ENCODE measurements at regions not wholly inside any gene's neighbourhood (a gene's known extent, or its start where the extent isn't known, plus 50 kb on each side); places are given as distances from the start of the nearest gene placed in this dataset.

- H3K56ac ChIP-seq (replicated peaks; ENCODE audit: insufficient read length, low read depth, low read length), result no peak overlapping the region
- no peaks in the 10 kb centered on the region for H3K79me2 ChIP-seq (ENCODE audit: control insufficient read depth in 1 of 2, insufficient read depth in 2 of 2, low read length in 2 of 2)
- H2BK20ac ChIP-seq (ENCODE audit: low read length), result no peak overlapping the region
- H2AK5ac ChIP-seq (ENCODE audit: low read depth, low read length), result no peak overlapping the region
- H4K20me1 ChIP-seq (replicated peaks in 1 of 2; ENCODE audit: control insufficient read depth in 1 of 2, insufficient read depth in 2 of 2, low read length in 2 of 2), result no peaks in the 10 kb centered on the region
- H2BK12ac ChIP-seq (ENCODE audit: low read depth, low read length), result no peak overlapping the region
- H2BK120ac ChIP-seq (replicated peaks; ENCODE audit: low read depth, low read length), result no peak overlapping the region
- ChIA-PET CTCF (ENCODE audit: partially characterized antibody) (no interaction called here), POLR2A (ENCODE audit: partially characterized antibody) (no interaction called here)
- H3K23me2 ChIP-seq (ENCODE audit: low read depth, low read length), result no peaks in the 10 kb centered on the region
- no peaks in the 10 kb centered on the region for H3K36me3 ChIP-seq (ENCODE audit: control insufficient read depth in 2 of 4, insufficient read depth in 4 of 4, low read length in 3 of 4)
- FAIRE-seq (no peak), DNase-seq (ENCODE audit: low read depth in 1 of 2, low spot score in 2 of 2) (no peak)
- no peak overlapping the region for H3K4me2 ChIP-seq (ENCODE audit: insufficient read depth in 1 of 2, low read depth in 2 of 2, low read length in 2 of 2)
- no peak overlapping the region for H3K18ac ChIP-seq (ENCODE audit: extremely low read depth, low read length)
- no peak overlapping the region for H3K23ac ChIP-seq (ENCODE audit: insufficient read length)
- H3K4me3 ChIP-seq (ENCODE audit: extremely low read depth in 1 of 4, insufficient read depth in 2 of 4, low read depth in 3 of 4, low read length in 4 of 4), result no peak overlapping the region
- WGBS, 2 experiments (ENCODE audit: extremely low coverage in 1 of 2, insufficient coverage in 1 of 2, insufficient read length in 1 of 2, insufficient replicate concordance in 2 of 2, low coverage in 1 of 2, low lambda C conversion rate in 2 of 2, missing lambda C conversion rate in 1 of 2), result 82% methylated on average over 2 of the region's 2 CpGs; no CpG with 5 or more reads in 1 of the 2 experiments
- H4K8ac ChIP-seq (ENCODE audit: extremely low read depth, insufficient read depth, low read length), result no peak overlapping the region
- no peak overlapping the region for H2BK15ac ChIP-seq (ENCODE audit: low read length)
- H2AFZ ChIP-seq (ENCODE audit: low read length), result no peak overlapping the region
- no peak overlapping the region for H3K9ac ChIP-seq (replicated peaks in 1 of 4; ENCODE audit: extremely low read depth in 1 of 4, low read depth in 3 of 4, low read length in 3 of 4)
- H3K79me1 ChIP-seq (ENCODE audit: low read depth, low read length), result no peaks in the 10 kb centered on the region
- no peak overlapping the region for H4K91ac ChIP-seq (replicated peaks; ENCODE audit: insufficient read length, low read length)
- no peaks in the 10 kb centered on the region for H3K4me1 ChIP-seq (replicated peaks in 1 of 4; ENCODE audit: control insufficient read depth in 3 of 4, insufficient read depth in 4 of 4, low read length in 3 of 4)
- no peaks in the 10 kb centered on the region; a peak in 1 of 4 replicates for H3K9me3 ChIP-seq (ENCODE audit: insufficient read depth in 2 of 2, low read depth in 1 of 2, low read length in 1 of 2)
- TF ChIP-seq ZNF274 (IDR thresholded peaks at IDR 0.05; ENCODE audit: borderline replicate concordance, extremely low read depth, low read length), result no peak
- no peak for TF ChIP-seq SIX5 (IDR thresholded peaks at IDR 0.05; ENCODE audit: low read depth, low read length)
- no peak for TF ChIP-seq EZH2 (IDR thresholded peaks at IDR 0.05; ENCODE audit: low read depth, low read length, severe bottlenecking)
- no peak for TF ChIP-seq TCF12 (IDR thresholded peaks at IDR 0.05; ENCODE audit: low read depth, low read length)
- TF ChIP-seq MAX (IDR thresholded peaks at IDR 0.05), result no peak
- no peak for TF ChIP-seq FOSL1 (IDR thresholded peaks at IDR 0.05; ENCODE audit: insufficient read depth, low read depth, low read length)
- no peak for TF ChIP-seq SRF (IDR thresholded peaks at IDR 0.05; ENCODE audit: low read depth, low read length)
- TF ChIP-seq HDAC6 (IDR thresholded peaks at IDR 0.05; ENCODE audit: low read depth, low read length), result no peak
- TF ChIP-seq MAFK (IDR thresholded peaks at IDR 0.05; ENCODE audit: low read depth, low read length), result no peak
- no peak for TF ChIP-seq KDM5A (IDR thresholded peaks at IDR 0.05; ENCODE audit: low read length)
- no peak for TF ChIP-seq SP1 (IDR thresholded peaks at IDR 0.05; ENCODE audit: low read depth, low read length)
- TF ChIP-seq POLR2AphosphoS5 (IDR thresholded peaks at IDR 0.05; ENCODE audit: low read depth, low read length), result no peak
- TF ChIP-seq CBX5 (IDR thresholded peaks at IDR 0.05; ENCODE audit: low read depth, low read length), result no peak
- TF ChIP-seq GABPA (IDR thresholded peaks at IDR 0.05; ENCODE audit: borderline replicate concordance, insufficient read depth, low read length), result no peak
- no peak overlapping the region for H3K27ac ChIP-seq (ENCODE audit: low read depth, low read length)
- no peak overlapping the region for H2BK5ac ChIP-seq (ENCODE audit: low read depth, low read length)
- no peak overlapping the region for H3K4ac ChIP-seq (replicated peaks; ENCODE audit: insufficient read length, low read depth, low read length)
- no peaks in the 10 kb centered on the region for H3K27me3 ChIP-seq (replicated peaks in 1 of 4; ENCODE audit: control insufficient read depth in 3 of 4, extremely low read depth in 1 of 4, insufficient read depth in 3 of 4, low read length in 3 of 4)
- H3K14ac ChIP-seq (ENCODE audit: insufficient read length), result no peak overlapping the region
- no peak overlapping the region for H4K5ac ChIP-seq (ENCODE audit: insufficient read length, low read depth, low read length)
Observed at GRCh38 chr7:41156268-41156667, 546.6 kb downstream of the INHBA start.
